ENCODE measurements at regions not wholly inside any gene's neighbourhood (a gene's known extent, or its start where the extent isn't known, plus 50 kb on each side); places are given as distances from the start of the nearest gene placed in this dataset.

GRCh38 chr11:34792814-34793258, 123.3 kb downstream of the APIP start:
- TF ChIP-seq TAF1 (IDR thresholded peaks at IDR 0.05; ENCODE audit: borderline replicate concordance, insufficient read depth, low read length): no peak
- no peak for TF ChIP-seq FOXP2 (optimal IDR thresholded peaks at IDR 0.05; ENCODE audit: borderline replicate concordance, extremely low read depth, extremely low read length, insufficient read depth)
- no peak for TF ChIP-seq REST (IDR thresholded peaks at IDR 0.05; ENCODE audit: insufficient read depth in 1 of 2, low read depth in 2 of 2, low read length in 2 of 2)
- TF ChIP-seq SIN3A (IDR thresholded peaks at IDR 0.05; ENCODE audit: borderline replicate concordance, insufficient read depth, low read length): no peak
- no peak for TF ChIP-seq POLR2AphosphoS5 (IDR thresholded peaks at IDR 0.05; ENCODE audit: low read depth, low read length)

GRCh38 chr11:34791780-34792542, 124.2 kb downstream of the APIP start:
- TF ChIP-seq SIN3A (IDR thresholded peaks at IDR 0.05; ENCODE audit: borderline replicate concordance, insufficient read depth, low read length) (no peak), POLR2AphosphoS5 (IDR thresholded peaks at IDR 0.05; ENCODE audit: low read depth, low read length) (no peak), TAF1 (IDR thresholded peaks at IDR 0.05; ENCODE audit: borderline replicate concordance, insufficient read depth, low read length) (no peak), REST (IDR thresholded peaks at IDR 0.05; ENCODE audit: insufficient read depth in 1 of 2, low read depth in 2 of 2, low read length in 2 of 2) (no peak), FOXP2 (optimal IDR thresholded peaks at IDR 0.05; ENCODE audit: borderline replicate concordance, extremely low read depth, extremely low read length, insufficient read depth) (no peak)

- TF ChIP-seq REST (IDR thresholded peaks at IDR 0.05; ENCODE audit: insufficient read depth in 1 of 2, low read depth in 2 of 2, low read length in 2 of 2) (no peak), POLR2AphosphoS5 (IDR thresholded peaks at IDR 0.05; ENCODE audit: low read depth, low read length) (no peak), SIN3A (IDR thresholded peaks at IDR 0.05; ENCODE audit: borderline replicate concordance, insufficient read depth, low read length) (no peak), TAF1 (IDR thresholded peaks at IDR 0.05; ENCODE audit: borderline replicate concordance, insufficient read depth, low read length) (no peak), FOXP2 (optimal IDR thresholded peaks at IDR 0.05; ENCODE audit: borderline replicate concordance, extremely low read depth, extremely low read length, insufficient read depth) (no peak)
These were observed 125.6 kb downstream of the APIP start for GRCh38 chr11:34790620-34791019.

DNA sequence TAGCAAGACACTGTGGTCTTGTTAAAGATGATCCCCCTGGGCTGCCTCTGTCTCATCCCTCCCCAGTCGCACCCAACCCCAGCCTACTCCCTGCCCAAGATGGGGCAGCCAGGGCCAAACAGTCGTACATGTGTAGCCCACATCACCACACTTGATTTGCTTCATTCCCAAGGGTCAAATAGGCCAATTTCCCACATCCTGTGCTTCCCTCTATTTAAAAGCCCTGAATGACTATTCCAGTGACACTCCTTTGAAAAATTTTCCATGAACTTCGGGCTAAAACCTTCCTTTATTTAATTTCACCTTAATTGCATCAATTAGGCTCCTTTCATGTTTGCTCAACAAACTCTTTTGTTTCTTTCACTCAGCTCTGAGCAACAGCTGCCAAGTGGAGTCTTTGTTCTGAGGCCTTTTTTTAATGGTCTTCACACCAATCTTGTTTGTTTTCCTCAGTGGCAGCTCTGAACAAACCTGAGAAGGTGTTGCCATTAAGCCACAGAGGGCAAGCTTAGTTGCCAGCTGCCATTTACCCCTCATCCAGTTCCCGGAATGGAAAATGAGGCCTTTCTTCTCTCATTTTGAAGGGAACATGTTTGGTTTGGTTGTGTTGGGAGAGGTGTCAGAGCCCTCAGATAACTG, 126.9 kb downstream of the APIP start:
- TF ChIP-seq TAF1 (IDR thresholded peaks at IDR 0.05; ENCODE audit: borderline replicate concordance, insufficient read depth, low read length) (no peak), POLR2AphosphoS5 (IDR thresholded peaks at IDR 0.05; ENCODE audit: low read depth, low read length) (no peak), SIN3A (IDR thresholded peaks at IDR 0.05; ENCODE audit: borderline replicate concordance, insufficient read depth, low read length) (no peak)

DNA sequence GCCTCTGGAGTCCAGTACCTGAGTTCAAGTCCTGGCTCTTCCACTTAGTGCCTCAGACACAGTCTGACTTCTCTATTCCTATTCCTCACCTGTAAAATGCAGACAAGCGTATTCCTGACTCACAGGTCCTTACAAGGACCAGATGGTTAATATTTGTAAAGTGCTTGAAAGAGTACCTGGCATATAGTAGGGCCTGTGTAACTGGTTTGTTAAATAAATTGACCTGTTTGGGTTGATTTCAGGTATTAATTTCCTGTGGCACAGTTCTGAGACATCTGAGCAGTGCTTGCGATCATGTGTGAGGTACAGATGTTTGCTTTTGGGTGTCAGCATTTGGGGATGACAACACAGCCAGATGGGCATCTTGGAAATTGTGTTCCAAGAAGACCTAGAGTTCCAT, 127.5 kb downstream of the APIP start:
- TF ChIP-seq FOXP2 (optimal IDR thresholded peaks at IDR 0.05; ENCODE audit: borderline replicate concordance, extremely low read depth, extremely low read length, insufficient read depth): no peak
- no peak for TF ChIP-seq TAF1 (IDR thresholded peaks at IDR 0.05; ENCODE audit: borderline replicate concordance, insufficient read depth, low read length)
- no peak for TF ChIP-seq REST (IDR thresholded peaks at IDR 0.05; ENCODE audit: insufficient read depth in 1 of 2, low read depth in 2 of 2, low read length in 2 of 2)
- no peak for TF ChIP-seq POLR2AphosphoS5 (IDR thresholded peaks at IDR 0.05; ENCODE audit: low read depth, low read length)
- no peak for TF ChIP-seq SIN3A (IDR thresholded peaks at IDR 0.05; ENCODE audit: borderline replicate concordance, insufficient read depth, low read length)
